ENCODE measurements at regions not wholly inside any gene's neighbourhood (a gene's known extent, or its start where the extent isn't known, plus 50 kb on each side); places are given as distances from the start of the nearest gene placed in this dataset.
"Not testable (repeated sequence)": the region's sequence is repeated elsewhere in the genome, so short reads cannot be mapped to it uniquely, and the experiment has no call there.

- H3K27ac ChIP-seq: no peak overlapping the region
- no peak for TF ChIP-seq CTCF (conservative IDR thresholded peaks at IDR 0.05)
These were observed 164.0 kb downstream of the DEPDC1B start for GRCh38 chr5:60535951-60536350.

GRCh38 chr5:60535198-60535597 is 164.8 kb downstream of the DEPDC1B start:
- no peak for TF ChIP-seq CTCF (conservative IDR thresholded peaks at IDR 0.05)
- H3K27ac ChIP-seq: no peak overlapping the region

- no peak for TF ChIP-seq CTCF (conservative IDR thresholded peaks at IDR 0.05)
- H3K27ac ChIP-seq: no peak overlapping the region
These were observed 166.2 kb downstream of the DEPDC1B start for GRCh38 chr5:60533789-60534188.

- not testable (repeated sequence) for H3K27ac ChIP-seq
These were observed 167.2 kb downstream of the DEPDC1B start for GRCh38 chr5:60532796-60533195.

GRCh38 chr5:60530144-60530848 is 169.7 kb downstream of the DEPDC1B start:
- not testable (repeated sequence) for H3K27ac ChIP-seq

- H3K27ac ChIP-seq: no peak overlapping the region
- no peak for TF ChIP-seq CTCF (conservative IDR thresholded peaks at IDR 0.05)
These were observed 171.0 kb downstream of the DEPDC1B start for GRCh38 chr5:60529001-60529400.

- TF ChIP-seq CTCF (conservative IDR thresholded peaks at IDR 0.05): no peak
These were observed 172.9 kb downstream of the DEPDC1B start for GRCh38 chr5:60527072-60527471.

GRCh38 chr5:60526336-60526875 is 173.6 kb downstream of the DEPDC1B start:
- no peak for TF ChIP-seq CTCF (conservative IDR thresholded peaks at IDR 0.05)
- H3K27ac ChIP-seq: no peak overlapping the region

More at GRCh38 chr5:60527072-60527471, 172.9 kb downstream of the DEPDC1B start:
- H3K27ac ChIP-seq: no peak overlapping the region

Data from VCaP (cell line).